HCT116 (cell line): ENCODE measurements at regions not wholly inside any gene's neighbourhood (a gene's known extent, or its start where the extent isn't known, plus 50 kb on each side); places are given as distances from the start of the nearest gene placed in this dataset.

Experiments used
- ATF3 ChIP-seq: IDR thresholded peaks from 2 replicates; pipeline ENCODE4 v1.6.1; 2012
- CTCF ChIP-seq, 3 experiments: fragments of 200-600 bp in 1 of 3; sonication (generic) in 1 of 3; IDR thresholded peaks in 2 of 3; conservative IDR thresholded peaks in 1 of 3; 2 replicates each; pipeline ENCODE4 v1.5.1; 2012 to 2017; ENCODE audit warnings: low read depth in 2 of 3, low read length in 2 of 3, antibody characterized with exemption in 1 of 3, borderline replicate concordance in 1 of 3, control low read depth in 1 of 3, mild to moderate bottlenecking in 1 of 3, mixed read lengths in 1 of 3, mixed run types in 1 of 3, moderate library complexity in 1 of 3; ENCODE audit not compliant: insufficient read depth in 1 of 3
- ELF1 ChIP-seq: IDR thresholded peaks from 2 replicates; pipeline ENCODE4 v1.6.1; 2012; ENCODE audit warnings: low read depth, borderline replicate concordance
- POLR2A ChIP-seq: IDR thresholded peaks from 2 replicates; pipeline ENCODE4 v1.7.0; 2011; ENCODE audit warnings: borderline replicate concordance; ENCODE audit not compliant: insufficient read depth, insufficient read length; ENCODE audit errors: extremely low read depth
- POLR2AphosphoS5 ChIP-seq: IDR thresholded peaks from 2 replicates; pipeline ENCODE4 v1.6.1; 2011; ENCODE audit warnings: mild to moderate bottlenecking, low read depth, low read length, moderate library complexity
- SIN3A ChIP-seq: IDR thresholded peaks from 2 replicates; pipeline ENCODE4 v1.6.1; 2012; ENCODE audit warnings: low read depth
- YY1 ChIP-seq: IDR thresholded peaks from 2 replicates; pipeline ENCODE4 v1.6.1; 2011; ENCODE audit warnings: low read length, low read depth, moderate library complexity, mild to moderate bottlenecking; ENCODE audit not compliant: insufficient replicate concordance; ENCODE audit errors: extremely low read depth
- ZNF274 ChIP-seq: fragments of 200-500 bp; sonication (Bioruptor generic); IDR thresholded peaks from 2 replicates; pipeline ENCODE4 v1.6.1; 2014; ENCODE audit warnings: mild to moderate bottlenecking, low read depth, low read length, inconsistent platforms

GRCh38 chr9:101893661-101894646 lies 155.5 kb upstream of the GRIN3A start:
- TF ChIP-seq POLR2AphosphoS5 (no peak), CTCF (IDR thresholded peaks at IDR 0.05 in 2 of 3, conservative IDR thresholded peaks at IDR 0.05 in 1 of 3; ENCODE audit: borderline replicate concordance in 1 of 3, insufficient read depth in 1 of 3, low read depth in 2 of 3, low read length in 2 of 3) (no peak), ATF3 (no peak), SIN3A (no peak), POLR2A (no peak), ZNF274 (no peak), ELF1 (no peak), YY1 (no peak)
